D721Med (cell line): ENCODE measurements at regions not wholly inside any gene's neighbourhood (a gene's known extent, or its start where the extent isn't known, plus 50 kb on each side); places are given as distances from the start of the nearest gene placed in this dataset.

ENCODE experiments used
- DNase-seq: peaks from one replicate; pipeline ENCODE4 v3.0.0; 2011; ENCODE audit warnings: low spot score; ENCODE audit not compliant: insufficient read length
- FAIRE-seq: peaks from 2 replicates; lab custom pipeline; 2011; peaks lifted over from hg19 to GRCh38; lab: Jason Lieb, UNC
- CTCF ChIP-seq: IDR thresholded peaks from 2 replicates; pipeline ENCODE4 v1.5.1; 2012; ENCODE audit warnings: mild to moderate bottlenecking, control low read depth; ENCODE audit not compliant: insufficient read depth; ENCODE audit errors: missing control alignments

GRCh38 chr3:106829206-106829605 lies 548.0 kb upstream of the CCDC54 start:
- FAIRE-seq (no peak), DNase-seq (no peak)
- TF ChIP-seq CTCF = no peak

GRCh38 chr3:106830334-106830733 lies 546.9 kb upstream of the CCDC54 start:
- TF ChIP-seq CTCF = no peak
- DNase-seq (no peak), FAIRE-seq (no peak)

GRCh38 chr3:106836906-106837305 lies 540.3 kb upstream of the CCDC54 start:
- TF ChIP-seq CTCF = no peak
- DNase-seq (no peak), FAIRE-seq (no peak)

- FAIRE-seq (no peak), DNase-seq (no peak)
- TF ChIP-seq CTCF = no peak
Observed at GRCh38 chr3:106837616-106838015, 539.6 kb upstream of the CCDC54 start.

- peak; percentile 80 for FAIRE-seq
- TF ChIP-seq CTCF = no peak
- no peak for DNase-seq
Observed at GRCh38 chr3:106839576-106840280, 537.5 kb upstream of the CCDC54 start.

- DNase-seq = no peak
- TF ChIP-seq CTCF = no peak
- no peak for FAIRE-seq
Observed at GRCh38 chr3:106840319-106840718, 536.9 kb upstream of the CCDC54 start.

GRCh38 chr3:106842151-106842550 lies 535.1 kb upstream of the CCDC54 start:
- no peak for DNase-seq
- no peak for FAIRE-seq
- TF ChIP-seq CTCF = no peak
